ENCODE measurements at regions not wholly inside any gene's neighbourhood (a gene's known extent, or its start where the extent isn't known, plus 50 kb on each side); places are given as distances from the start of the nearest gene placed in this dataset.

DNA sequence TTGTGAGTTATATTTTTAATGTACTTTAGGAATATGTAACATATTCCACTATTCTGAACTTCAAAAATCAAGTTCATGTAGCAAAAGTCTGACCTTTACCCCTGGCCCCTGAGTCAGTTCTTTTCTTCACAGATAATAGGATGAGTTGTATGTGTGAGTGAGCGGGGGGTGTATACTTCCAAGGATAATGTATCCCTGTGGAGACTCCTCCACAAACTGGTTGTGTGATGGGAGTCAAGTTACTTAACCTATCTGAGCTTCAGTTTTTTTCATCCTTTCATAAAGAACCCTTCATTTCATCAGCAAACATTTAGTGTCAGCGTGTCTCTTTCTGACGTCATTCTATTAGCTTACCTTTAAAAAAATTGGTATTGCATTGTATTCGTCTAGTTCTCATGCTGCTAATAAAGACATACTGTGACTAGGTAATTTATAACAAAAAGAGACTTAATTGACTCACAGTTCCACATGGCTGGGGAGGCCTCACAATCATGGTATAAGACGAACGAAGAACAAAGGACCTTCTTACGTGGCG is 288.1 kb upstream of the GPC6 start (continued):
- no peak for TF ChIP-seq TBP (IDR thresholded peaks at IDR 0.05; ENCODE audit: low read depth, low read length)

DNA sequence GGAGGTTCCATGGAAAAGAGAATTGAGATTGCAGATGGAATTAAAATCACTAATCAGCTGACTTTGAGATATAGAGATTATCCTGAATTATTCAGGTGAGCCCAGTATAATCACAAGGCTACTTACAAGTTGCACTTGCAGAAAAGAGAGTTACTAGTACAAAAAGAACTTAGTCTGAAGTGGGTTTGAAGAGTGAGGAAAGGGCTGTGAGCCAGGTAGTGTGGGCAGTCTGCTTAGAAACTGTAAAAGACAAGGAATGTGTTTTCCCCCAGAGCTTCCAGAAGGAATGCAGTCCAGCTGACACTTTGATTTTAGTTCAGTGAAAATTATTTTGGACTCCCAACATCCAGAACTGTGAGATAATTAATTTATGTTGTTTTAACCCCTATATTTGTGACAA is 285.4 kb upstream of the GPC6 start:
- Histone ChIP-seq H4K5ac (ENCODE audit: insufficient read length, low read depth, low read length) (no peak overlapping the region), H3K23ac (ENCODE audit: insufficient read length) (no peak overlapping the region), H3K4me3 (ENCODE audit: extremely low read depth in 1 of 4, insufficient read depth in 2 of 4, low read depth in 3 of 4, low read length in 4 of 4) (no peak overlapping the region), H3K23me2 (ENCODE audit: low read depth, low read length) (no peaks in the 10 kb centered on the region), H3K36me3 (ENCODE audit: control insufficient read depth in 2 of 4, insufficient read depth in 4 of 4, low read length in 3 of 4) (no peaks in the 10 kb centered on the region), H3K14ac (ENCODE audit: insufficient read length) (no peak overlapping the region), H3K79me1 (ENCODE audit: low read depth, low read length) (no peaks in the 10 kb centered on the region), H3K9me3 (ENCODE audit: insufficient read depth in 2 of 2, low read depth in 1 of 2, low read length in 1 of 2) (no peaks in the 10 kb centered on the region), H2BK120ac (replicated peaks; ENCODE audit: low read depth, low read length) (no peak overlapping the region), H3K79me2 (ENCODE audit: control insufficient read depth in 1 of 2, insufficient read depth in 2 of 2, low read length in 2 of 2) (no peaks in the 10 kb centered on the region), H2BK12ac (ENCODE audit: low read depth, low read length) (no peak overlapping the region), H4K91ac (replicated peaks; ENCODE audit: insufficient read length, low read length) (no peak overlapping the region), H2BK15ac (ENCODE audit: low read length) (no peak overlapping the region), H3K4me1 (replicated peaks in 1 of 4; ENCODE audit: control insufficient read depth in 3 of 4, insufficient read depth in 4 of 4, low read length in 3 of 4) (0 out of 7 replicates have a peak, but pooled peaks cover 0 to 2% (median 0%) of the 10 kb centered on the region in 4 experiments), H3K9ac (replicated peaks in 1 of 4; ENCODE audit: extremely low read depth in 1 of 4, low read depth in 3 of 4, low read length in 3 of 4) (peak overlapping the region in 1 of 4 experiments; percentile 8; a peak in 1 of 7 replicates), H4K8ac (ENCODE audit: extremely low read depth, insufficient read depth, low read length) (no peak overlapping the region), H3K27me3 (replicated peaks in 1 of 4; ENCODE audit: control insufficient read depth in 3 of 4, extremely low read depth in 1 of 4, insufficient read depth in 3 of 4, low read length in 3 of 4) (no peaks in the 10 kb centered on the region), H2BK20ac (ENCODE audit: low read length) (no peak overlapping the region), H3K4ac (replicated peaks; ENCODE audit: insufficient read length, low read depth, low read length) (no peak overlapping the region), H2BK5ac (ENCODE audit: low read depth, low read length) (no peak overlapping the region), H2AK5ac (ENCODE audit: low read depth, low read length) (no peak overlapping the region), H3K4me2 (ENCODE audit: insufficient read depth in 1 of 2, low read depth in 2 of 2, low read length in 2 of 2) (no peak overlapping the region), H3K18ac (ENCODE audit: extremely low read depth, low read length) (no peak overlapping the region), H3K56ac (replicated peaks; ENCODE audit: insufficient read length, low read depth, low read length) (no peak overlapping the region), H4K20me1 (replicated peaks in 1 of 2; ENCODE audit: control insufficient read depth in 1 of 2, insufficient read depth in 2 of 2, low read length in 2 of 2) (no peaks in the 10 kb centered on the region), H3K27ac (ENCODE audit: low read depth, low read length) (no peak overlapping the region), H2AFZ (ENCODE audit: low read length) (no peak overlapping the region)
- FAIRE-seq, result no peak
- no peak for TF ChIP-seq SIN3A (conservative IDR thresholded peaks at IDR 0.05 in 1 of 2, IDR thresholded peaks at IDR 0.05 in 1 of 2; ENCODE audit: low read depth in 1 of 2, low read length in 2 of 2)
- no peak for TF ChIP-seq CTBP2 (IDR thresholded peaks at IDR 0.05; ENCODE audit: borderline replicate concordance, insufficient read depth, insufficient read length, low read length)
- no peak for TF ChIP-seq ASH2L (IDR thresholded peaks at IDR 0.05; ENCODE audit: low read length)
- no peak for DNase-seq (ENCODE audit: low read depth in 1 of 2, low spot score in 2 of 2)
- CTCF ChIA-PET (ENCODE audit: partially characterized antibody), result no interaction called here
- POLR2A ChIA-PET (ENCODE audit: partially characterized antibody), result no interaction called here
